ENCODE measurements at regions not wholly inside any gene's neighbourhood (a gene's known extent, or its start where the extent isn't known, plus 50 kb on each side); places are given as distances from the start of the nearest gene placed in this dataset.
A peak's percentile ranks its signal among the peaks of the same experiment; 100 is the strongest.

DNA sequence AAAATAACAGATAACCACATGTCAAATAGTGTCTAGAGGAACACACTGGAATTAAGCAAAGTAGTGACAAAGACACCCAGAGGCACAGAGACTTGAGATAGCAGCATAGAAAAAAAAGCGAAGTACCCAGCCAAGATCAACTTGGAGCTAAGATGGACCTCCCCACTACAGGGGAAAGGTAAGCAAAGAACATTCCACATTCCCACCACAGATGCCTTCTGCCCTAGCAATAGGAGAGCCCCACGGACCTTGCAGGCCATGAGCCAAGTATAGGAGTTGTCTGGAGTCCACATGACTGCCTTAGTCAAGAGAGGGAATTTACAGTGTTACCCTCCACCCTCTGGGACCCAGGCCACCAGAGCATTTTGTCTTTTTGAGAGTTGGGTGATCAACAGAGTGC is 110.7 kb upstream of the SPRY2 start:
- H3K27ac ChIP-seq (ENCODE audit: low read depth in 1 of 2, low read length in 2 of 2), result no peak overlapping the region
- 93% methylated on average over 2 of the region's 2 CpGs for WGBS
- H3K4me3 ChIP-seq (ENCODE audit: low read depth in 1 of 3, low read length in 3 of 3), result no peak overlapping the region
- H3K9me3 ChIP-seq (ENCODE audit: control insufficient read depth in 4 of 4, low read length in 3 of 4), result no peaks in the 10 kb centered on the region
- H3K36me3 ChIP-seq (ENCODE audit: control insufficient read depth in 4 of 4, insufficient read depth in 3 of 4, low read depth in 1 of 4, low read length in 3 of 4), result no peaks in the 10 kb centered on the region
- H3K27me3 ChIP-seq (ENCODE audit: control insufficient read depth in 4 of 4, insufficient read depth in 4 of 4, low read length in 3 of 4), result no peaks in the 10 kb centered on the region
- H3K9ac ChIP-seq (ENCODE audit: low read depth in 1 of 2, low read length in 2 of 2), result no peak overlapping the region
- DNase-seq (ENCODE audit: low spot score), result no peak
- peaks cover 0 to 6% (median 3%) of the 10 kb centered on the region in 4 donors for H3K4me1 ChIP-seq (ENCODE audit: control insufficient read depth in 4 of 4, insufficient read depth in 4 of 4, low read length in 3 of 4)
- TF ChIP-seq NR2F2 (IDR thresholded peaks at IDR 0.05) (no peak), EGR1 (IDR thresholded peaks at IDR 0.05; ENCODE audit: low read depth in 2 of 2) (no peak), FOXA2 (IDR thresholded peaks at IDR 0.05) (no peak)

DNA sequence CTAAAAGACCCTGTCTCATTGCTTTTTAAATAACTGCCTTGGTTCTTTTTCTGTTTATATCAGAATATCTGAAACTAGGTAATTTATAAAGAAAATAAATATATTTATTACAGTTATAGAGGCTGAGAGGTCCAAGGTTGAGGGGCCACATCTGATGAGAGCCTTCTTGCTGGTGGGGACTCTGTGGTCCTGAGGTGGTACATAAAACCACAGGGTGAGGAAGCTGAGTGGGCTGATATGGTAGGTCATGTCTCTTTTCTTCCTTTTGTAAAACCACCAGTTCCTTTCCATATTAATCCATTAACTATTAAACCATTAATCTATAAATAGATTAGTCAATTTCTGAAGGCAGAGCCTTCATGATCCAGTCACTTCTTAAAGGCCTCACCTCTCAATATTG is 109.5 kb upstream of the SPRY2 start:
- no peak overlapping the region for H3K4me3 ChIP-seq (ENCODE audit: low read depth in 1 of 3, low read length in 3 of 3)
- peaks cover 0 to 6% (median 3%) of the 10 kb centered on the region in 4 donors for H3K4me1 ChIP-seq (ENCODE audit: control insufficient read depth in 4 of 4, insufficient read depth in 4 of 4, low read length in 3 of 4)
- no peak for TF ChIP-seq GABPA (IDR thresholded peaks at IDR 0.05 in 1 of 2, conservative IDR thresholded peaks at IDR 0.05 in 1 of 2)
- no peak for TF ChIP-seq YY1 (IDR thresholded peaks at IDR 0.05)
- TF ChIP-seq NR2F2 (IDR thresholded peaks at IDR 0.05), result no peak
- no peak for TF ChIP-seq RXRA (IDR thresholded peaks at IDR 0.05)
- no peak overlapping the region for H3K27ac ChIP-seq (ENCODE audit: low read depth in 1 of 2, low read length in 2 of 2)
- H3K27me3 ChIP-seq (ENCODE audit: control insufficient read depth in 4 of 4, insufficient read depth in 4 of 4, low read length in 3 of 4), result no peaks in the 10 kb centered on the region
- no peaks in the 10 kb centered on the region for H3K9me3 ChIP-seq (ENCODE audit: control insufficient read depth in 4 of 4, low read length in 3 of 4)
- no peaks in the 10 kb centered on the region for H3K36me3 ChIP-seq (ENCODE audit: control insufficient read depth in 4 of 4, insufficient read depth in 3 of 4, low read depth in 1 of 4, low read length in 3 of 4)
- no peak for DNase-seq (ENCODE audit: low spot score)
- no peak overlapping the region for H3K9ac ChIP-seq (ENCODE audit: low read depth in 1 of 2, low read length in 2 of 2)

DNA sequence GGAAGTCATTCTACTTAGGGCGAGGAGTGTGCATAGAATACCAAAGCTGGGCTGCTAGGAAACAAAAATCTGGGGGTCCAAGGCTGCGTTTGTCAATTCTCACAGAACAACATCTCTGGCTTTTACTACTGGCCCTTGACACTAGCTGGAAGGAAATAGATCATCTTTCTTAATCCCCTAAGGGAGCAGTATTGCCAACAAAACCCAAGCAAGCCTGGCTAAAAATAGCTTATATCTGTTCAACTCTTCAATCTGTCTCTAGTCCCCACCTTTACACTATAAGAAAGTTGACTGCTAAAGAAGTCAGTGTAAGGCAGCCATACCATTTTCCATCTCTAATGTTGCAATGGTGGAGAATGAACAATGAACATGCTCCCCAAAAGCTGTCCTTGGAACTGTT is 107.8 kb upstream of the SPRY2 start:
- 92% methylated on average over 2 of the region's 2 CpGs for whole genome bisulfite sequencing
- Histone ChIP-seq H3K27me3 (ENCODE audit: control insufficient read depth in 4 of 4, insufficient read depth in 4 of 4, low read length in 3 of 4) (no peaks in the 10 kb centered on the region), H3K36me3 (ENCODE audit: control insufficient read depth in 4 of 4, insufficient read depth in 3 of 4, low read depth in 1 of 4, low read length in 3 of 4) (no peaks in the 10 kb centered on the region), H3K9me3 (ENCODE audit: control insufficient read depth in 4 of 4, low read length in 3 of 4) (no peaks in the 10 kb centered on the region), H3K9ac (ENCODE audit: low read depth in 1 of 2, low read length in 2 of 2) (no peak overlapping the region), H3K27ac (ENCODE audit: low read depth in 1 of 2, low read length in 2 of 2) (no peak overlapping the region), H3K4me3 (ENCODE audit: low read depth in 1 of 3, low read length in 3 of 3) (no peak overlapping the region), H3K4me1 (ENCODE audit: control insufficient read depth in 4 of 4, insufficient read depth in 4 of 4, low read length in 3 of 4) (peaks cover 0 to 19% (median 12%) of the 10 kb centered on the region in 4 donors)
- no peak for TF ChIP-seq FOXA1 (IDR thresholded peaks at IDR 0.05)
- no peak for TF ChIP-seq SP1 (IDR thresholded peaks at IDR 0.05)
- TF ChIP-seq ATF3 (IDR thresholded peaks at IDR 0.05), result no peak
- TF ChIP-seq EGR1 (IDR thresholded peaks at IDR 0.05; ENCODE audit: low read depth in 2 of 2), result no peak
- TF ChIP-seq, protein P1, sequence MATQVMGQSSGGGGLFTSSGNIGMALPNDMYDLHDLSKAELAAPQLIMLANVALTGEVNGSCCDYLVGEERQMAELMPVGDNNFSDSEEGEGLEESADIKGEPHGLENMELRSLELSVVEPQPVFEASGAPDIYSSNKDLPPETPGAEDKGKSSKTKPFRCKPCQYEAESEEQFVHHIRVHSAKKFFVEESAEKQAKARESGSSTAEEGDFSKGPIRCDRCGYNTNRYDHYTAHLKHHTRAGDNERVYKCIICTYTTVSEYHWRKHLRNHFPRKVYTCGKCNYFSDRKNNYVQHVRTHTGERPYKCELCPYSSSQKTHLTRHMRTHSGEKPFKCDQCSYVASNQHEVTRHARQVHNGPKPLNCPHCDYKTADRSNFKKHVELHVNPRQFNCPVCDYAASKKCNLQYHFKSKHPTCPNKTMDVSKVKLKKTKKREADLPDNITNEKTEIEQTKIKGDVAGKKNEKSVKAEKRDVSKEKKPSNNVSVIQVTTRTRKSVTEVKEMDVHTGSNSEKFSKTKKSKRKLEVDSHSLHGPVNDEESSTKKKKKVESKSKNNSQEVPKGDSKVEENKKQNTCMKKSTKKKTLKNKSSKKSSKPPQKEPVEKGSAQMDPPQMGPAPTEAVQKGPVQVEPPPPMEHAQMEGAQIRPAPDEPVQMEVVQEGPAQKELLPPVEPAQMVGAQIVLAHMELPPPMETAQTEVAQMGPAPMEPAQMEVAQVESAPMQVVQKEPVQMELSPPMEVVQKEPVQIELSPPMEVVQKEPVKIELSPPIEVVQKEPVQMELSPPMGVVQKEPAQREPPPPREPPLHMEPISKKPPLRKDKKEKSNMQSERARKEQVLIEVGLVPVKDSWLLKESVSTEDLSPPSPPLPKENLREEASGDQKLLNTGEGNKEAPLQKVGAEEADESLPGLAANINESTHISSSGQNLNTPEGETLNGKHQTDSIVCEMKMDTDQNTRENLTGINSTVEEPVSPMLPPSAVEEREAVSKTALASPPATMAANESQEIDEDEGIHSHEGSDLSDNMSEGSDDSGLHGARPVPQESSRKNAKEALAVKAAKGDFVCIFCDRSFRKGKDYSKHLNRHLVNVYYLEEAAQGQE (IDR thresholded peaks at IDR 0.05), result no peak
- TF ChIP-seq FOXA2 (IDR thresholded peaks at IDR 0.05), result no peak
- no peak for TF ChIP-seq RAD21 (IDR thresholded peaks at IDR 0.05)
- no peak for DNase-seq (ENCODE audit: low spot score)

GRCh38 chr13:80447747-80448146 is 106.8 kb upstream of the SPRY2 start:
- WGBS, result 32% methylated on average over 2 of the region's 2 CpGs
- TF ChIP-seq NR2F2 (IDR thresholded peaks at IDR 0.05), result no peak
- no peak for TF ChIP-seq HNF4A (conservative IDR thresholded peaks at IDR 0.05)
- TF ChIP-seq RXRA (IDR thresholded peaks at IDR 0.05), result no peak
- TF ChIP-seq MAX (IDR thresholded peaks at IDR 0.05), result peak; percentile 10
- no peak for DNase-seq (ENCODE audit: low spot score)
- no peaks in the 10 kb centered on the region for H3K36me3 ChIP-seq (ENCODE audit: control insufficient read depth in 4 of 4, insufficient read depth in 3 of 4, low read depth in 1 of 4, low read length in 3 of 4)
- no peak overlapping the region for H3K4me3 ChIP-seq (ENCODE audit: low read depth in 1 of 3, low read length in 3 of 3)
- H3K27ac ChIP-seq (ENCODE audit: low read depth in 1 of 2, low read length in 2 of 2), result no peak overlapping the region
- no peaks in the 10 kb centered on the region for H3K9me3 ChIP-seq (ENCODE audit: control insufficient read depth in 4 of 4, low read length in 3 of 4)
- H3K4me1 ChIP-seq (ENCODE audit: control insufficient read depth in 4 of 4, insufficient read depth in 4 of 4, low read length in 3 of 4), result peaks cover 0 to 23% (median 14%) of the 10 kb centered on the region in 4 donors
- H3K9ac ChIP-seq (ENCODE audit: low read depth in 1 of 2, low read length in 2 of 2), result no peak overlapping the region
- no peaks in the 10 kb centered on the region for H3K27me3 ChIP-seq (ENCODE audit: control insufficient read depth in 4 of 4, insufficient read depth in 4 of 4, low read length in 3 of 4)
